ENCODE measurements at regions not wholly inside any gene's neighbourhood (a gene's known extent, or its start where the extent isn't known, plus 50 kb on each side); places are given as distances from the start of the nearest gene placed in this dataset.

DNA sequence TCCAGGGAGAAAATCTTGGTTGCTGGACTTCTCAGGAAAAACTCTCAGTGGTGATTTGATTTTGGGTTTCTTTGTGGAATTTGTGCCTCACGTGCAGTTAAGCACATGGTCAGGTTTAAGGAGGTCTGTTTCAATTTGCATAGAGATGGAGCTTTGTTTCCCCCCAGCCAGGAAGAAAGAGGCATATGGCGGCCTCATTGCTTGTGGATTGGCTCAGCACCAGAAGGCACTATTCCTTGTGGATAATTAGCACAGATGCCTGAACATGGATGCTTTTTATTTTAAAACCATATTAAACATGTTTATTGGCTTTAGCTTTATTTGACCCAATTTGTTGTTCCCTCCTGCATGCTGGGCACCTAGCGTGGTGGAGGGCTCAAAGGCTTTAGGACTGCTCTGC lies 125.1 kb upstream of the RGMA start:
- no peak for DNase-seq

DNA sequence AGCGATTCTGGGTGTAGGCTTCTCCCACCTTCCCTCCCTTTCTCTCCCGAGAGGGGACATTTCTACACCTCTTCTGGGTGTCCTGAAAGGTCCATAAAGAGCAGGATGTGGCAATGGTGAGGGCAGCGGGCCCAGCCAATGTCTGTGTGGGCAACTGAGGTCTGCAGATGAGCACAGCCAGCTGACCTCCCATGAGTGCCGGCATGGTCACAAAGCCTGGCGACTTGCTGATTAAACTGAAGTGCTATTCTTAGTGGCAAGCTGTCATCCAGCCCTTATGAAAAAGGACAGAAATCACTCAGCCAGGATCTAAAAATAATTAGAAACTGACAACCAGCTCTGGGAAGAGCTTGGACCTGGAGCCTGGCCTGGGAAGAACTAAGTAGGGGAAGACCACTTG lies 124.3 kb upstream of the RGMA start:
- DNase-seq = no peak

DNA sequence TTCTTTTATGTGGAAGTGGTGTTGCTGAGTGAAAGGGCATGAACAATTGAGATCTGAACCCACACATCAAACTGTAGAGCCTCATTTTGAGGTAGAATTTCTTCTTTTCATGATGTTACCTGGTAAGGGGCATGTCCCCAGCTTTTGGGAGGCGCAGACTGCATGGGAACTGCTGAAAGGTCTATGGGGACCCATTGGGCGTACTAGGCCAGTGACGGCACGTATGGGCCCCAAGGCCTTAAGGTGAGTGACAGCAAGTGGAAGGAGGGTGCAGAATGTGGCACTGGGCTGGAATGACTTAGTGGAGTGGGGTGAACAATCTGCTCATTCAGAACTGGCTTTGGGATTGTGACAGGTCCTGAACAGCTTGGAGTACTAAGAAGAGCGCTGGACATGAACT lies 123.6 kb upstream of the RGMA start:
- no peak for DNase-seq

DNA sequence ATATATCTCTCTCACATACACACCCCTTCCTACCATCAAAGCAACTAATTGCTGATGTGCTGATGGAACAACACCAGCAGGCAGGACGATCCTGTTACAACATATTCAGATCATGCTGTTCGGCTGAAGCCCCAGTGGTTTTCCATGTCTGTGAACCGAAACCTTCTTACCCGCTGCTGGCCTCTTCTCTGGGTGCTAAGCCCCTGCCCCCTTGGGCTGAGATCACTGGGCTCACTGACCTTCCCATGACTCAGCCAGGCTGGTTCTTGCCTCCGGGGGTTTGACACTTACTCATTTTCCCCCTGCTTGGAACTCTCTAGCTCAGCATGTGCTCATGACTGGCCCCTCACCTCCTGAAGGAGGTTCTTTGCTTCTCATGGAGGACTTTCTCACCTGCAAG lies 122.0 kb upstream of the RGMA start:
- no peak for DNase-seq

DNA sequence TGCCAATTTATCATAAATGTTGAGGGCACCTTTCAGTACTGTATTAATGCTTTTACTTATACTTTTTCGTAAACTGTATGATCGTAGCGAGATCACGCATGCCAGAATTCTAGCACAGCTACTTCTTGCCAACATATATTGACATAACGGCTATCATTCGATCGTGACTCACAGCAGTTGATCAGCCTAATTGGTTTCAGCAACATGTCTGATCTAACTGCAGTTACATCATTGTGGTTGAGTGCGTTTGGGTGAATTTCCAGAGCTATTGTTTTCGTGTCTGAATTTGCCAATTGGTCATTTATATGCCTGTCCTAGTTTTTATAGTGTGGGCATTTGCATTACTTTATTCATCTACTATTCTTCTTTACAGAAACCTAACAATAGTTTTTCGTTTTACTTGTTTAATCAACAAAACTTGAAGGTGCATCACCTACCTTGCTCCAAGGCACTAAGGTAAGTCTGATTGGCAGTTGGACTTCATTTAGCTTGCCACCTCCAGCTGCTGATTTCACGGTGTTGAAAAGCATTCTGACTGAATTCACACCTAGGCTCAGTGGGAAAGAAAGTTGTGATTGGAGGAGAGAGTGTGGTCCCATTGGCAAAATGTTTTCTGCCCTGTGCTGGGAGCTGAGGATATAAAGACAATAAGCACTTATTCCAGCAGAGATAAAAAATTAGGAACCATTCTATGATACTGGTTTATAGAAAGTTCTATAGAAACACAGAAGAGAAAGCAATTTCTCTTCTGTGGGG lies 120.9 kb upstream of the RGMA start:
- DNase-seq = no peak

DNA sequence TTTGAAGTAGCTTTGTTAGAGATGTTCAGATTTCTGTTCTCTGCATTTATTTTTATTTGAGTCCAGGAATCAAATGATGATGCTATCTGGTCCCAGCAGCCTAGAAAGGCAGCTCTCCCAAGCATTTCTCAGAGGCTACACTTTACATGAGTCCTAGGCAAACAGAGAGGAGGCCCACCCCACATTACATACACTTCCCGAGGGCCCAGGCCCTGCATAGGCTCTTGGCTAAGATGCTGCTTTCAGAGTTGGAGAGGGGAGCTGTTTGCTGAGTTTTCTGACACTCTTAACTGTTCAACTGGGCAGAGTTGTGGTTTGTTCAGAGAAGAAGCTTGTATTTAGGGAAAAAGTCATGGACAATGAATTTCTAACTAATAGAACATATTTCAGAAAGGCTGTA lies 117.9 kb upstream of the RGMA start:
- no peak for DNase-seq

DNA sequence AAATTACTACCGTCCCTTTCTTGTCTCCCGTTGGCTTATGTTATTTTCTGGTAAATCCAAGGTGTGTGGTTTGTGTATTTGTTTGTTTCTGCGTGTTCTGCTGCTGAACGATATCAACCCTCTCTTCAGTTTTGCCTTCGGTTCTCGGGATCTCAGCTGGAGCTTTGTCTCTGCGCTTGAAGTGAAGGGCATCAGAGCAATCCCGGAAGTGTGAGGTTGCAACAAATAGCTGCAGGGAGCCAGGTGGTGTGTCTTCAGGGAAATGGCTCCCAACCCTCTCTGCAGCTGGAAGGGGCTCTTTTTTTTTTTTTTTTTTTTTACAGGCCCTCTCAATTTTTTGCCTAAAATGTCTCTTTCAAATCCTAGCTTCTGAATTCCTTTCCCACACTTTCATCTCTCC lies 116.4 kb upstream of the RGMA start:
- DNase-seq = no peak

DNA sequence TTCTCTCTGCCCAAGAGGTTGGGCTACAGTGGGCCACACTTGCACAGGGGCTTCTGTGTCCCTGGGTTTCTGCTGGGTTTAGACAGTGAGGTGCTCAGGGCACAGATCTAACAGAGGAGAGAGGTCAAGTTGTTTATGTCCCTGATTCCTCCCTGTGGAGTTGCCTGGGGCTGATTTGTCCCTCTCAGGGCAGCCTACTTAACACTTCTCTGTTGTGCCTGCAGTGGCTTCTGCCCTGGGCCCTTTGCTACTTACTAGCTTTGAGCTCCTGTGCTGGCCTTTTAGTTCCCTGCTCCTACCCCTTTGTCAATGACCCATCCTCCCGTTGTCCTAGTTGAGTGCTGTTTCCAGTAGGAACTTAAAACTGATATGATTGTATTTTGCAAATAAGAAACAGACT lies 114.0 kb upstream of the RGMA start:
- no peak for DNase-seq

DNA sequence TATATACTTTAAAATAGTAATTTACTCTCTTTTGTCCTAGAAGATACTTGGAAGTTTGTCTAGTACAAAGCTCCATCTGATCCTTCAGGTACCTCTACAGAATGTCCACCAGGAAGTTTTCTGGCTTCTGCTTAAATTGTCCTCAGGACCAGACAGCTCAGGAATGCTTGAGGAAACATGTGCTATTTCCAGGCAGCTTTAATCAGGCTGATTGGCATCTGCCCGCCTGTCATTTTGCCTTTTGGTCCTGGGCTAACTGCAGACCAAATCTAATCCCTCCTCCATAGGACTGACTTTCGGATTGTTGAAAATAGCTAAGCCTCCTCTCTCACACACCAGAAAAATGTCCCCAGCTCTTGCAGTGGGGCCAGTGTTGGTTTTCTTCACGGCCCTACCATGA lies 113.4 kb upstream of the RGMA start:
- DNase-seq = no peak

DNA sequence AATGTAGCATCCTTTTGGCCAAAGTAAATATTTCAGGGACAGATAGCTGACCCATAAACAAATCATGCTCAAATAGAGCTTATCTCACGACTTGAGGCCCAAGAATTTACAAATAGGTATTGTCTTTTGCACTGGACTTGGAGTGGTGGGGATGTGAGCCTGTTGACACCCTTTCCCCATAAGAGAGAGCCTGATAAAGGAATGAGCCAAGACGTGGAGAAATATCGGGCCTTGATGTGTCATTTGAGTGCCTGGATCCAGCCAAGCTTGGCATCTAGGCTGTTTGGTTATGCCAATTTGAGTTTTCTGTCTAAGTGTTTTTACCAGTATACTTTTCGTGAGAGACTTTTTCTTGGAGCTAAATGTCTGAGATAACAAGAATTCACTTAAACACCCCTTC lies 112.9 kb upstream of the RGMA start:
- DNase-seq = no peak

DNA sequence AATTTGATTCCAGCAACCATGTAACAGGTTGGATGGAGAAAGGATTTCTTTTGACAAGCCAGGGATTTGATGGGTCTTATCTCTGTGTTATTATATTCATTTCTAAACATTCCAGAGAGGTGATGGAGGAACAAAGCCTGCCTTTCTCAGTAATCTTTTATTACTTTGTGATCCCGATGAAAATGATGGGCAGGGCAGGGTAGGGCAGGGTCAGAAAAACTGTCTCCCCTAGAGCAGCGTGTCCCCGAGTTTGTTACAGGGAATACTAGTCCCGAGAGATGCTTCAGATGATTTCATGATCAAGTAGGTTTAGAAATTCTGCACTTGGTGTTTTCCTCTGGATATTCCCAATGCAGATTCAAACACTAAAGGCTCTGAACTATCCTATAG lies 111.8 kb upstream of the RGMA start:
- no peak for DNase-seq

DNA sequence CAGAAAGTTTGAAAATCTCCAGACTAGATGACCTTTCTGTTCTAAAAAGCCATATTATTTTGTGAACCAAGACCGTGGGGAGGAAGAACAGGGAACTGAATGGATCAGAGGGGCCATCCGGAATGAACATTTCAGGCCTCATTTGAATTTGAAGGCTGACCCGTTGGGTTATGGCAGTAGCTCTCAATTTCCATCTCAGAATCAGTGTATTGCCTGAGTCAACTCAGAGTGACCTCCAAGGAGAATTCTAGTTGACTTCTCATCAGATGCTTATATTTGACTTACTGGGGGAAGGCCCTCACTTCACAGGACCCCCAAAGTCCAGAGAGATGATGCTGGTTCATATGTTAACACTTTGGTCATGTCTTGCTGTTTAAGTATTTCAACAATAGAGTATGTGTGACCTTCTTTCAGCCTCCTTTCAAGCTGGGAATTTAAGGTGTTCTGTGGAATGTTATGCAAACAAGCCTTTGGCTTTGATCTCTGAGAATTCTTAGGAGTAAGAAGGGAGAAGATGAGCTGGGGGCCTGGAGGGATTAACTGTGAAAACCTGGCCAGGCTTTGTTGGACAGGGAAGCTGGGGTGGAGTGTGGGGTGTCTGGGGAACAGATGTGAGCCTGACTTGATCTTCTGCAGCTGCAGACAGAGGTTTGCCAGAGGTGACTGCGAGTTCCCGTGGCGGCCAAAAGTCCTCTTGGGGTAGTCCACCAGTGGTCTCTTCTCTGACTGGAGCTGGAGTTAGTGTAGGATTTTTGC lies 111.2 kb upstream of the RGMA start:
- no peak for DNase-seq

DNA sequence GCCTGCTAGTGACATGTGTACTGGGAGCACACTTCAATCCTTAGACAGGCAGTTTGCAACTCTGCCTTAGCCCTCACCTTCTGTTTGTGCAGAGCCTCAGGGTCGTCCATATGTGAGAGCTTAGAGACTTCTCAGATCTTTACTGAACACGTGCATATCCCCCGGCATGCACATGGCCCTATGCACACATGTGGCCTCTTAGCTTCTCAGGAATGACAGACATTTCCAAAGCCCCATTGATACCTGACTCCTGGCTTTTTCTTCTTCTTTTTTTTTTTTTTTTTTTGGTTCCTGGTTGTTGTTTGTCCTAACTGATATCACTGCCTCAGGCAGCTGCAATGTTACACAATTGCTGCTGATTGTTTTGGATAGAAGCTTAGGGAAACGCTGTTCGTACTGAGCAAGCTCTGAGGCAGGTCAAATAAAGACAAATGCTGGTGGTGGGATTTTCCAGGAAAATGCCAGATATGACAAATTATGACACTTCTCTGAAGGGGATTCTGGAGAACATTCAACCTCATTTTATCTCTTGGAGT lies 107.2 kb upstream of the RGMA start:
- DNase-seq = no peak

DNA sequence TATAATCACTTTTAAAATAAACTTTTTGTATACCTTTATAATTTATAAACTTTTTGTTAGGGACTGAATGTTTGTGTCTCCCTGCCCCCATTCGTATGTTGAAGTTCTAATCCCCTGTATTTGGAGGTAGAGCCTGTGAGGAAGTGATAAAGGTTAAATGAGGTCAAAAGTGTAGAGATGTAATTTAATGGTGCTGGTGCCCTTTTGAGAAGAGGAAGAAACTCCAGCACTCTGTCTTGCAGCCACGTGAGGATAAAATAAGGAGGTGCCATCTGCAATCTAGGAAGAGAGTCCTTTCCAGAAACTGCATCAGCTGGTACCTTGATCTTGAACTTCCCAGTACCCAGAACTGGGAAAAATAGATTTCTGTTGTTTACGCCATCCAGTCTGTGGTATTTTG lies 106.1 kb upstream of the RGMA start:
- DNase-seq = no peak

DNA sequence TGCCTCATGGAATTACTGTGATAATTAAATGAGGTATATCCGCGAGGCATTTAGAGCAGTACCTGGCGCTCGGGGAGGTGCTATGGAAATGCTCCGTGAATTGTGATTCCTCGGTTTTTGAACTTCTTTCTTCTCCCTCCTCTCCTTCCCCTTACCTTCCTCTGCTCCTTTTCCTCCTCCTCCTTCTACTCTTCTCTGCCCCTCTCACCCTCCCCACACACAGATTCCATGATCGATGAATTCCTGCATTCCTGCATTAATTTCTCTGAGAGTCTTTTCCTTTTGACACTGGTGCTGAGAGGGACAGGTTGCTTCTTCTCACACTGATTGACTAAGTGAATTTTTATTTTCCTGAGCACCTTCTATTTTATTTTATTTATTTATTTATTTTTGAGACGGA lies 101.2 kb upstream of the RGMA start:
- no peak for DNase-seq

DNA sequence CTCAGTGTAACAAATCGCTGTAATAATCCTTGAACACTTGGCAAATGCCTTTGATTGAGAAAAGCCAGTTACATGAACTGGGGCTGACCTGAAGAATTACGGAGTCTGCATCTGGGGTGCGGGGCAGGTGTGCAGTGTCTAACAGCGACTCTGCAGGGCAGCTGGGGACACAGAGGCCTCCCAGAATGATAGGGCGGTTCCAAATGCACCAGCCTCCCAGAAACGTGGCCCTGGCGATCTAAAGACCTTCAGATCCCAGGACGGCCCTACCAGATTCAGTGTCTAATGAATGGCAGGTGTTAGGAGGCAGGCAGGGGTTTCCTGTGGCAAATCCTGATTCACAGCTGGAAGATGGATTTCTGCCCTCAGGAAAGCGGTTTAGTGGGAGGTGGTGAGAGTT lies 100.5 kb upstream of the RGMA start:
- DNase-seq = no peak

DNA sequence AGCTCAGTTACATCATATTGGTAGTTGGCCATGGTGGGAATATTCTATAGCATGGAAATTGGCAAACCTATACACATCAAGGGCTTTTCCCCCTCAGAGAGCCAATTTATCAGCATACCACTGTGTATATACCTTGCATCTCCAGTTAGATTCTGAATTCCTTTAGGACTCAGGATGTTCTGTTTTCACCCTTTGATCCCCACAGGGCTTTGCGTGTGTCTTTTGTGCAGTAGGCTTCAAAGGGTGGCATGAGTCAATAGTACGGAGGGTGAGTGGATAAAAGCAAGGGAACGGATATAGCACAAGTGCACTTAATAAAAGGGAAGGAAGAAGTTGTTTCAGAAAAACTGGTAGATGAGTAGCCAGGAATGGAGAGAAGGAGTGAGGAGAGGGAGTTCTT lies 99.2 kb upstream of the RGMA start:
- DNase-seq = no peak

DNA sequence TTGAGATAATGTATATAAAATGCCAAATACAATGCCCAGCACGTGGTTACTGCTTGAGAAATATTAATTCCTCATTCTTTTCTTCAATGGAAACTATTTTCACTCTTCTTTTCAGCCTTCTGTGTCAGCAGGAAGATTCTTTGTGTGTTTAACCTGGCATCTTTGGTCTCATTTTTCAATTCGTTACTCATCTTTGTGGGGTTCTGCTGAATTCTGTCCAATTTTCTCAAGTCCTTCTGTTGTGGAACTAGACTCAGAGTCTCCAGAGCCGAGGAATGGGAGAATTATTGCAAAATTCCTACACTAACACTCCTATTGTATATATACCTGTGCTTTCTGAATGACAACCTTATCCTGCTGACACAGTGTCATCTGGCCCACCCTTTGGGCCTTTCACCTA lies 96.8 kb upstream of the RGMA start:
- DNase-seq = no peak

DNA sequence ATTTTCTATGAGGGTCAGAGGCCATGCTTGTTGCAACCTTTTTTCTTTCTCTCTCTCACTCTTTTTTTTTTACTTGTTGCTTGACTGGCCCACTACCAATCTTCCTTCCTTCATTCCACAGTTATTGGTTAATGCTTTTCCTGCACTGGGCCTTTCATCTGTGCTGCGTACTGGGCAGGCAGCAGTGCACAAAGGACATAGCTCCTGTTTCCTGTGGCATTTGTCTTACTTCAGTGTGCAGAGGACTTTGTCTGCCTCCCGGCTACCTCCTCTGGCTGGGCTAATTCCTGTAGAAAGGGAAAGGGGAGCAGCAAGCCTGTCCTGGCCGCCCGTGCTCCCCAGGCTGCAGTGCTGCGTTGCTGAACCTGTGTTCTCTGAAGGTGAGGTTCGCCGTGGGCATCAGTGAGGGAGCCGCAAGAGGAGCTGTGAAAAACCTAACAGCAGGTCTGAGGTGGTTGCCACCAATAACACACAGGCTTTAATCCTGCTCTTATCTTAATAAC lies 93.7 kb upstream of the RGMA start:
- DNase-seq = no peak

DNA sequence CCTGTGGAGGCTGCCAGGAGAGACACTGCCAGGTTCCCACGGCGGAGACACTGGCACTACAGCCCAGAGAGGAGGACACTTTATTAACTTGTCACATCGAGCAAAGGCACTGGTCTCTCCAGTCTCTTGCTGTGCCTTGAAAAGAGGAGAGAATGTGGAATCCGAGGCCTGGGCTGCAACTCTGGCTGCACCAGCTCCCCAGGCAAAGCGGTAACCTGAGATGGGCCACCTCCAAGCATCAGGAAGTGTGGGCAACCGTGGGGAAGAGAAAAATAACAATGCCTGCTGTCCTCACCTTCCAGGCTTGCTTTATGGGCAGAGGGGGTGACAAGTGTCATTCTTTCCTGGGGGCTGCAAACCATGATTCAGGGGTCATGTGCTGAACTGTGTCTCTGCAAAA lies 91.6 kb upstream of the RGMA start:
- no peak for DNase-seq

DNA sequence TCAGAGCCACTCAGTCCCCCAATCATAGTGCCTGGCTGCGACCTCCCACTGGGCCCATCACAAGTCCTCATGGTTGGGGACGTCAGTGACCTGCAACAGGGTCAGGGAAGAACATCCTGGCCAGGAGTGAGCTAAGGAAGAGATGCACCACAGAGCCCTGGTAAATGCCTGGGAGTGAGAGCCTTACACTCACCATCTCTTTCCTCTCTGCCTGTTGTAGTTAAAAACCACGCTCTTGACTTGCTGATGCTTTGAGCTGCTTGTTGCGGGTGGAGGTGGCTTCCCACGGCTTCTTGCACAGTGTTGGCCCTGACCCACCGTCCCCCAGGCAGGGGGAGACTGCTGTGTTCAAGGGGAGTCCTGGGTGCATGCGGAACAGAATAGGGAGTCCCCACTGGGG lies 91.1 kb upstream of the RGMA start:
- no peak for DNase-seq

DNA sequence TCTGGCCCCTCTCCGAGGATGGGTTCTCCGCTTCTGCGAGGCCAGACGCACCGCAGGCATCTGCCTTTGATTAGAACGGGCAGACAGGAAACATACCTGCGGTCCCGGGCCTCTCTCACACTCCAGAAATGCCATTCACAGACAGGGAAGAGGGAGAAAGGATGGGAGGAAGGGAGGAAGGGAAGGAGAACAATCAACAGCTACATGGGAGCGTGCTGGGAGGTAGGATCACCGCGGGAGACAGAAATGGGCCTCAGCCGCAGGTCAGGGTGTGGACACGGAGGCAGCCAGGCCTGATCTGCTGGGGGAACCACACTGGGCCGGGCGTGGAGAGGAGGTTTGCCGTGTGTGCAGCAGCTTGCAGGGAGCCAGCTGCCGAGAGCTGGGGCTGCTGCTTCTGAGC lies 90.7 kb upstream of the RGMA start:
- no peak for DNase-seq

DNA sequence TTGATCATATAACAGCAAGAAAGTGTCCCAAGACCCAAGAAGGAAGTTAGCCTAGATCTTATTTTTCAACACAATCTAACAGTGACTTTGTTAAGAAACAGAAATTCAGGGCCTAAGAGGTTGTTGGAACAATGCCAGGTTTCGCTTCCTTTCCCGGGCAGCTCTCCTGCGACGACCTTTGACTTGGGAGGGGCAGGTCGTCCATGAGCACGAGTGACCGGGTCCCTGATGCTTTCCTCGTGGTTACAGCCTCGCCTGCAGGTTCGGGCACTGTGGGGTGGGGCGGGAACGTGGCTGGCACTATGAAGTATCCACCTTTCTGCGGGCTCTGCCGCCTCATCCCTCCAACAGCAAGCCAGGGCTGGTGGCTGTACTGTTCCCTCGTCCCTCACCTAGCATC lies 90.1 kb upstream of the RGMA start:
- no peak for DNase-seq

DNA sequence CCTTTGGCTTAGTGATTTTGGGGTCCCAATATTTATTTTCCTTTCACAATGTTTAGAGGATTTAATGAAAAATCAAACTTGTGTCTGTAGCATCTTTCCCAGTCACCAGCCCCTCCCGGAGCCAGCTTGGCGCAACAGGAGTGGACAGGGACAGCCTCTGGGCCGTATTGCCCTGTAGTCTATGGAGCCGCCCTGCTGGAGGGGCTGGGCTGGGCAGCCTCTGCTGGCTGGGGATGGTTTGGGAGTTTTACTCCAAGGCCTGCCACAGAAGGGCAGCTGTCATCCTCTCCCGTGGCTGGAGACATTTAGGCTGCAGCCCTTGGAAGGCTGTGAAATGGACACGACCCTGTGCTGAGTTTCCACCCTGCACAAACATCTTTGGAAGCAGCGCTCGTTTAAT lies 89.4 kb upstream of the RGMA start:
- DNase-seq = no peak

DNA sequence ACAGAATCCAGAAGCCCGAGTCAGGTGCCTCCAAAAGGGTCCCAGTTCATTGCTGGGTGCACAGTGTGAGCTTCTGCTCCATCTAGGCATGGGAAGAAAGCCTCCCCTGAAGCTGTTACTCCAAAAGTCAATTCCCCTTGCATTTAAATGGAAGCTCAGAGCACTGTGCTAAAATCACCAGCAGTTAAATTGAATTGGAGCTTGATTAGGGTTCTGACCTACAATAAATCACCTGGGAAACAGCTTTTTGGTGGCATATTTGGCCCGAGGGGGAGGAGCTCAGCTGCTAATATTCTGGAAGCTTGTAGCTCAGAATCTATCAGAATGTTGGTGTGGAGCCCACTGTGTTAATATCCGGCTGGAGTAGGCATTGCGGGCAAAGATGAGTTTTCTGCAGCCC lies 87.1 kb upstream of the RGMA start:
- DNase-seq = no peak
